Choroid plexus epithelial cell (primary cell): ENCODE measurements at regions not wholly inside any gene's neighbourhood (a gene's known extent, or its start where the extent isn't known, plus 50 kb on each side); places are given as distances from the start of the nearest gene placed in this dataset.

Experiments used
- DNase-seq: peaks from one replicate; pipeline ENCODE4 v3.0.0-alpha.2; 2010; ENCODE audit warnings: low read depth
- H3K4me3 ChIP-seq: 2 replicates; pipeline ENCODE4 v1.5.1; 2011; ENCODE audit warnings: low read depth, mild to moderate bottlenecking, control low read depth, low read length, moderate library complexity
- TF ChIP-seq, protein P1 (sequence below): conservative IDR thresholded peaks from 2 replicates; pipeline ENCODE4 v1.5.1; 2011; ENCODE audit warnings: low read depth, mild to moderate bottlenecking, control low read depth, inconsistent platforms, low read length, moderate library complexity

DNA sequence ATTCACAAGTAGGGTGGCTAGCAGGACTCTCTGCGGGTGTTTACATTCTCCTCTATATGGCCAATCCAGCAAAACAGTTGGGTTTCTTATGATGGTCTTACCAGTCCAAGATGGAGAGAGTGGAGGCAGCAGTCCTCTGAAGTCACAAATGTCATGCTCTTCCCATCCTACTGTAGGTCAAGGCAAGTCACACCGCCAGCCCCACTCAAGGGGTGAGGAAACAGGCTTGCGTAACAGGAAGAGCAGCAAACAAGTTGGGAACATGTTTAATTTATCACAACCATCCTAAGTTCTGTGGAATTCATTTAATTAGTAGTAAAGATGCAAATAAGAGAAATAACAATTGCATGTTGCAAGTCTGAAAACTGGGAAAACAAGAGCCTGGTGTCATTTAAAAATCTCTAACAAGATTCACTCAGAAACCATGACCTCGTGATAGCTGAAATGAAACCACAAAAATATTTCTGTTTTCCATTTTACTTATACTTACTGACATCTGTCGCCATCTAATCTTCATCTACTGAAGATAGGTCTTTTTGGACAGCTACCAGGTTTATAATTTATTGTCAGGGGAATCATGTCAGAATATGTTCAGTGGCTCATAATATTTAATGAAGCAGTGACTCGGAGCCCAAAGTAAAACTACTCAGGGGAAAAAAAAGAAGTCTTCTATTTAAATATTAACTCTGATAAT is 349.1 kb upstream of the FMN2 start:
- TF ChIP-seq, protein P1, sequence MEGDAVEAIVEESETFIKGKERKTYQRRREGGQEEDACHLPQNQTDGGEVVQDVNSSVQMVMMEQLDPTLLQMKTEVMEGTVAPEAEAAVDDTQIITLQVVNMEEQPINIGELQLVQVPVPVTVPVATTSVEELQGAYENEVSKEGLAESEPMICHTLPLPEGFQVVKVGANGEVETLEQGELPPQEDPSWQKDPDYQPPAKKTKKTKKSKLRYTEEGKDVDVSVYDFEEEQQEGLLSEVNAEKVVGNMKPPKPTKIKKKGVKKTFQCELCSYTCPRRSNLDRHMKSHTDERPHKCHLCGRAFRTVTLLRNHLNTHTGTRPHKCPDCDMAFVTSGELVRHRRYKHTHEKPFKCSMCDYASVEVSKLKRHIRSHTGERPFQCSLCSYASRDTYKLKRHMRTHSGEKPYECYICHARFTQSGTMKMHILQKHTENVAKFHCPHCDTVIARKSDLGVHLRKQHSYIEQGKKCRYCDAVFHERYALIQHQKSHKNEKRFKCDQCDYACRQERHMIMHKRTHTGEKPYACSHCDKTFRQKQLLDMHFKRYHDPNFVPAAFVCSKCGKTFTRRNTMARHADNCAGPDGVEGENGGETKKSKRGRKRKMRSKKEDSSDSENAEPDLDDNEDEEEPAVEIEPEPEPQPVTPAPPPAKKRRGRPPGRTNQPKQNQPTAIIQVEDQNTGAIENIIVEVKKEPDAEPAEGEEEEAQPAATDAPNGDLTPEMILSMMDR: no peak
- no peak for DNase-seq
- no peak overlapping the region for H3K4me3 ChIP-seq

DNA sequence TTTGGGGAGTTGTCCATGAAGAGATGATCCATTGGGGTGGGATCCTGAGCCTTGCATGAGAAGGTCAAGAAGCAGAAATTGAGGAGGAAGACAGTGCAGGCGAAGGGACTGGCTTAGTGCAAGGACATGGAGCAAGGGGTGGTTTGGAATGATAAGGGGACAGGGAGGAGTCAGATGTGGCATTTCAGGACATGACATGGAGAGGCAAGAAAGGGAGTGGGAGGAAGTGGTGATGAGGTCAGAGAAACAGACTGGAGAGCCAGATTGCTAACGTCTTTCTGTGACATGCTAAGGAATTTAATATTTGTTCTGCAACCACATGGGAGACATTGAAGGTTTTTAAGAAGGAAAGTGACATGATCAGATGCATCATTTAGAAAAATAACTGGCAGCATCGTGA is 346.8 kb upstream of the FMN2 start:
- no peak for DNase-seq
- TF ChIP-seq, protein P1: no peak
- no peak overlapping the region for H3K4me3 ChIP-seq

DNA sequence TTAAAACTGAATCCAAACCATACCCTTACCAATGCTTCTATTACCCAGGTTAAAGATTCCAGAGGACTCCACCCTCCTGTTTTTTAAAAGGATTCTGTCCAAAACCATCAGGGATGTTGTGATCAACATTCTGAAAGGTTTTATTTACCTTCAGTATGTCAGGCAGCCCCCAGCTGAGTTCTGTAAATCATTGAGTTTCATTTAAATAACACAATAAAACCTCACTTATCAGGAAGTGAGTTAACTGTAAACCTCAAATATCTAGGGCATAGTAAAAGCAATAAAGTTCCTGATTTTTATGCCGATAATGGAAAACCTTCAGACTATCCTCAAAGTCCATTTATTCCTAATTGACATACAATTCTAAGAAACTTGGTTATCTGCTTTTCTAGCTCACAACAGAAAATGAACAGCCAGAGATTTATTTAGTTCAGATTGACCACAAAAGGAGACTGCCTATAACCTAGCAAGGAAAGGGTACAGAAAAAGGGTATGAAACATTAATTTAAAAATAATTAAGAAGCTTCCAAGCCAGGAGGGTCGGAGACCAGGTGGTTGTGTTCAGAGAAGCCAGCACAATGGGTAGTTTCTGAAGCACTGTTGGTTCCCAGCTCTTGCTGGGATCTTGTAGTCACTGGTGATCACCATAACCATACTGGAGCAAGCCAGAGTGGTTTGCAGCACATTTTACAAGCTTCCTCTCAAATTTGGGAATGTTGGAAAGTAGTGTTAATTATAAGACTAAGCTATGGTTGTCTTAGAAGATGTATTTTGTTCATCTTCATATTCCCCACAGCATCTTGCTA is 336.4 kb upstream of the FMN2 start:
- H3K4me3 ChIP-seq: no peak overlapping the region
- DNase-seq: no peak
- TF ChIP-seq, protein P1: no peak

DNA sequence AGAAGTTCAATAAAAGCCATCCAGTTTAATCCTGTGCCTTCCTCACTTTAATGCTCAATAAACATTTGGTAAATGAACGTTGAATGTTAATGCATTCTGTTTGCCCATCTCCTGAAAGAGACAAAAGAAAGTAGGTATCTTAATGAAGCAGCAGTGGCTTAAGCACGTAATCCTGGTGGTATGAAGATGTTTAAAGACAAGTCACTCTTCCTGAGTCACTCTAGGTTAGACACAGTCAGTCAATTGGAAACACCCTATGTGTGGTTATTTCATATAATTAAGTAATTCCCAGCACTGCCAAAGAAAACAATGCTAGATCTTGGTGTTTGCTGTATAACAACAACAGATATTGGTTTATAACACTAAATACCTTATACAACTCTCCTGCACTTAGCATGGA is 334.0 kb upstream of the FMN2 start:
- TF ChIP-seq, protein P1: no peak
- DNase-seq: no peak
- H3K4me3 ChIP-seq: no peak overlapping the region

DNA sequence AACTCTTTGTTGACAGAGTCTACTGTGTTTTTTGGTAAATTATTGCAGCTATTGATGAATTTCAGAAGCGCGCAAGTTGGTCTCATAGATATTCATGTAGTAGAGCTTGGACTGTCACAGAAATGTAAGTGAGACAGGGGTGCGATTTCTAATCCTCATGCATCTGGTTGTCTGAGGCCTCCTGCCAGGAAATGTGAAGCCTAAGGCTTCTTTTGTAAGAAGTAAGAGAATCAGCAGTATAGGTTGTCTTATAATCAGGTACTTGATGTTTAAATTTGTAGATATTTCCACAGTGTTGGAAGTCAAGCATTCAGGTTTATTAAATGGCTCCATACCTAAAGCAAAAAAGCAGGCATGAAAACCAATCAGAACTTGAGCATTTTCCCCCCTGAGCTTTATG is 332.9 kb upstream of the FMN2 start:
- TF ChIP-seq, protein P1: no peak
- no peak for DNase-seq
- H3K4me3 ChIP-seq: no peak overlapping the region

DNA sequence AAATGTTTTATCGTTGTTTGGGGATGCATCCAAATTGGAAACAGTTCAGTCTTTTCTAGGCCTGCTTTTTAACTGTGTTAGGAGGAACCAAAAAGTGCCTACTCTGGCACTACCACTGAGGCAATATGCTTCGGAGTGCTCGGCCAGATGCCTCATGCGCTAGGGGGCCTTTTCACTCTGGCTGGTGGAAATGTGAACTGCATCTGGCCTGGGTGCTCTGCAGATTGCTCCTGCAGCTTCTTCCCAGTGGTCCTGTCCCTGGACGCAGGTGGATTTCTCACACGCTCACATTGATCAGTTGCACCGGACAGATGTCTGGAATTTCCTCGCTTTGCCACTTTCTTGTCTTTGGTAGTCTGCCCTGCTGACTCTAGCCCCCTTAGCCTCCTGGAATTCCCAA is 330.2 kb upstream of the FMN2 start:
- no peak overlapping the region for H3K4me3 ChIP-seq
- DNase-seq: no peak
- TF ChIP-seq, protein P1: no peak
